IMR-90 (cell line): ENCODE measurements at regions not wholly inside any gene's neighbourhood (a gene's known extent, or its start where the extent isn't known, plus 50 kb on each side); places are given as distances from the start of the nearest gene placed in this dataset.

Experiments used
- ATAC-seq: fragments of 200-7000 bp; cut with Tn5 transposase; 2 replicates; pipeline ENCODE4 v1.9.1; 2020; ENCODE audit warnings: low read depth, mild to moderate bottlenecking, moderate library complexity
- BruUV-seq: library from RNA; stranded (reverse); fragments of 400-500 nt; replicated peaks from 2 replicates; lab custom pipeline; 2021; lab: Mats Ljungman, UMichigan
- CTCF ChIA-PET: fragments of 300-600 bp; formaldehyde crosslinking; extraction: SDS; loops from one replicate; lab custom pipeline; 2021; ENCODE audit warnings: antibody characterized with exemption; lab: Yijun Ruan, JAX
- POLR2A ChIA-PET: fragments of 300-600 bp; sonication (Branson Sonifier 250); formaldehyde crosslinking; loops from one replicate; lab custom pipeline; 2022; ENCODE audit warnings: antibody characterized with exemption; ENCODE audit not compliant: unreplicated experiment; lab: Charles Lee
- DNase-seq: peaks from one replicate; pipeline ENCODE4 v3.0.0; 2013
- H2AFZ ChIP-seq: replicated peaks from 2 replicates; pipeline ENCODE3; 2013; ENCODE audit warnings: low read length, mild to moderate bottlenecking; ENCODE audit not compliant: poor library complexity
- H2AK5ac ChIP-seq: 2 replicates; pipeline ENCODE4 v1.6.1; 2013; ENCODE audit warnings: low read depth, low read length, inconsistent platforms
- H2AK9ac ChIP-seq: replicated peaks from 2 replicates; pipeline ENCODE3; 2013; ENCODE audit warnings: mild to moderate bottlenecking, low read depth, low read length, moderate library complexity; ENCODE audit not compliant: poor library complexity
- H2BK120ac ChIP-seq: 2 replicates; pipeline ENCODE4 v1.6.1; 2013; ENCODE audit warnings: low read depth, low read length, inconsistent platforms
- H2BK15ac ChIP-seq: 3 replicates; pipeline ENCODE4 v1.6.1; 2013; ENCODE audit warnings: low read depth, low read length, inconsistent platforms
- H2BK20ac ChIP-seq: 2 replicates; pipeline ENCODE4 v1.6.1; 2013; ENCODE audit warnings: low read depth, mild to moderate bottlenecking, inconsistent platforms, low read length, moderate library complexity
- H2BK5ac ChIP-seq: 2 replicates; pipeline ENCODE4 v1.6.1; 2013; ENCODE audit warnings: mild to moderate bottlenecking, low read depth, low read length, inconsistent platforms; ENCODE audit not compliant: poor library complexity, severe bottlenecking
- H3K14ac ChIP-seq: replicated peaks from 2 replicates; pipeline ENCODE4 v1.6.1; 2013; ENCODE audit warnings: low read depth, low read length, inconsistent platforms
- H3K18ac ChIP-seq: 2 replicates; pipeline ENCODE4 v1.6.1; 2013; ENCODE audit warnings: low read depth, low read length, control low read depth
- H3K23ac ChIP-seq: 2 replicates; pipeline ENCODE4 v1.6.1; 2013; ENCODE audit warnings: low read depth, low read length, inconsistent platforms
- H3K27ac ChIP-seq: 2 replicates; pipeline ENCODE4 v1.5.1; 2013; ENCODE audit warnings: mild to moderate bottlenecking, control low read depth, low read length; ENCODE audit not compliant: insufficient read depth
- H3K27me3 ChIP-seq: 2 replicates; pipeline ENCODE4 v1.6.1; 2013; ENCODE audit warnings: low read length; ENCODE audit not compliant: control insufficient read depth, insufficient read depth
- H3K36me3 ChIP-seq: 2 replicates; pipeline ENCODE4 v1.6.1; 2013; ENCODE audit warnings: low read length, mixed read lengths; ENCODE audit not compliant: control insufficient read depth, insufficient read depth
- H3K4ac ChIP-seq: 2 replicates; pipeline ENCODE4 v1.6.1; 2013; ENCODE audit warnings: low read depth, low read length, inconsistent platforms
- H3K4me1 ChIP-seq: 2 replicates; pipeline ENCODE4 v1.6.1; 2013; ENCODE audit warnings: low read length, mixed read lengths; ENCODE audit not compliant: control insufficient read depth, insufficient read depth
- H3K4me2 ChIP-seq: 2 replicates; pipeline ENCODE4 v1.6.1; 2013; ENCODE audit warnings: low read depth, mild to moderate bottlenecking, control low read depth, low read length, moderate library complexity
- H3K4me3 ChIP-seq: 2 replicates; pipeline ENCODE4 v1.5.1; 2013; ENCODE audit warnings: low read depth, mild to moderate bottlenecking, control low read depth, low read length, moderate library complexity; ENCODE audit not compliant: insufficient read depth
- H3K56ac ChIP-seq: 2 replicates; pipeline ENCODE4 v1.6.1; 2013; ENCODE audit warnings: low read length, inconsistent platforms; ENCODE audit not compliant: insufficient read depth; ENCODE audit errors: extremely low read depth
- H3K79me1 ChIP-seq, 2 experiments: 2 replicates each; pipeline ENCODE4 v1.6.1; 2013; ENCODE audit warnings: low read length in 2 of 2, inconsistent platforms in 1 of 2, low read depth in 1 of 2
- H3K9ac ChIP-seq: 2 replicates; pipeline ENCODE4 v1.6.1; 2013; ENCODE audit warnings: low read depth, low read length, control low read depth
- H3K9me1 ChIP-seq: 2 replicates; pipeline ENCODE4 v1.6.1; 2013; ENCODE audit warnings: low read length, inconsistent platforms; ENCODE audit not compliant: insufficient read depth
- H3K9me3 ChIP-seq: 2 replicates; pipeline ENCODE4 v1.6.1; 2013; ENCODE audit warnings: low read length; ENCODE audit not compliant: control insufficient read depth, insufficient read depth
- H4K20me1 ChIP-seq: 2 replicates; pipeline ENCODE4 v1.6.1; 2013; ENCODE audit warnings: low read length, inconsistent platforms; ENCODE audit not compliant: insufficient read depth
- H4K5ac ChIP-seq: 2 replicates; pipeline ENCODE4 v1.6.1; 2013; ENCODE audit warnings: mild to moderate bottlenecking, low read depth, low read length, control low read depth
- H4K8ac ChIP-seq, 2 experiments: 2 replicates each; pipeline ENCODE4 v1.6.1; 2013; ENCODE audit warnings: low read depth in 2 of 2, low read length in 2 of 2, control low read depth in 1 of 2, inconsistent platforms in 1 of 2
- H4K91ac ChIP-seq: 2 replicates; pipeline ENCODE4 v1.6.1; 2013; ENCODE audit warnings: low read depth, low read length, inconsistent platforms; ENCODE audit not compliant: insufficient read depth
- FOS ChIP-seq: fragments of 150-350 bp; IDR thresholded peaks from 2 replicates; pipeline ENCODE4 v1.6.1; 2016; ENCODE audit warnings: low read depth, low read length
- WGBS, 2 experiments: methylation state at CpG; one replicate each; pipeline versions ENCODE4 v1.1.5 to v1.1.7; 2013; ENCODE audit warnings: missing lambda C conversion rate in 2 of 2; ENCODE audit not compliant: insufficient read length in 1 of 2; ENCODE audit errors: extremely low coverage in 2 of 2; 5-methylcytosine and 5-hydroxymethylcytosine counted together
- dilution Hi-C: fragments of 300-500 bp; cut with HindIII; formaldehyde crosslinking; loops from one replicate; pipeline ENCODE4 v1.14.3; 2018; ENCODE audit warnings: low sequenced_read_pairs; ENCODE audit not compliant: unreplicated experiment
- in situ Hi-C: fragments of 300-500 bp; cut with MboI; formaldehyde crosslinking; loops from 3 replicates; pipeline ENCODE4 v1.14.3; 2019; ENCODE audit warnings: low sequenced_read_pairs, inconsistent platforms, mixed read lengths
- intact Hi-C: fragments of 100-400 bp; cut with micrococcal nuclease; formaldehyde crosslinking; loops from 2 replicates; pipeline ENCODE4 v1.10.0; 2022

GRCh38 chr11:50214376-50214775 is 181.7 kb downstream of the OR4C45 start:
- no peak overlapping the region for H2AK9ac ChIP-seq
- no peak overlapping the region for H3K27ac ChIP-seq
- POLR2A ChIA-PET: no interaction called here
- H4K91ac ChIP-seq: no peak overlapping the region
- H4K5ac ChIP-seq: no peak overlapping the region
- H4K20me1 ChIP-seq: no peaks in the 10 kb centered on the region
- no peak overlapping the region for H2AFZ ChIP-seq
- no peak overlapping the region for H3K4ac ChIP-seq
- WGBS, 2 experiments: no CpG with 5 or more reads among the region's 6 CpGs
- H4K8ac ChIP-seq: no peak overlapping the region
- no peaks in the 10 kb centered on the region for H3K9me1 ChIP-seq
- no peak overlapping the region for H3K9ac ChIP-seq
- no peaks in the 10 kb centered on the region for H3K36me3 ChIP-seq
- H2BK15ac ChIP-seq: no peak overlapping the region
- CTCF ChIA-PET: no interaction called here
- in situ Hi-C loops (no loop called here), dilution Hi-C loops (no loop called here), intact Hi-C loops (no loop called here)
- H2BK120ac ChIP-seq: no peak overlapping the region
- no peak overlapping the region for H2BK20ac ChIP-seq
- BruUV-seq: no TSS peak
- H3K4me2 ChIP-seq: no peak overlapping the region
- H3K9me3 ChIP-seq: no peaks in the 10 kb centered on the region
- H3K23ac ChIP-seq: no peak overlapping the region
- ATAC-seq (no peak), DNase-seq (no peak)
- TF ChIP-seq FOS: no peak
- H3K79me1 ChIP-seq: no peaks in the 10 kb centered on the region
- no peak overlapping the region for H3K4me3 ChIP-seq
- no peak overlapping the region for H3K56ac ChIP-seq
- no peak overlapping the region for H3K18ac ChIP-seq
- no peak overlapping the region for H2AK5ac ChIP-seq
- no peak overlapping the region for H2BK5ac ChIP-seq
- no peaks in the 10 kb centered on the region for H3K4me1 ChIP-seq
- no peak overlapping the region for H3K14ac ChIP-seq
- H3K27me3 ChIP-seq: no peaks in the 10 kb centered on the region
